Neural progenitor cell (in vitro differentiated cells): ENCODE measurements at regions not wholly inside any gene's neighbourhood (a gene's known extent, or its start where the extent isn't known, plus 50 kb on each side); places are given as distances from the start of the nearest gene placed in this dataset.

ENCODE experiments used
- CTCF ChIP-seq: fragments of 200-600 bp; sonication (generic); IDR thresholded peaks from 2 replicates; pipeline ENCODE4 v1.5.1; 2017; ENCODE audit warnings: antibody characterized with exemption, mild to moderate bottlenecking
- EZH2 ChIP-seq: fragments of 200-600 bp; sonication (generic); IDR thresholded peaks from 2 replicates; pipeline ENCODE4 v1.6.1; 2017; ENCODE audit warnings: antibody characterized with exemption, mild to moderate bottlenecking, moderate library complexity
- EZH2phosphoT487 ChIP-seq: fragments of 200-600 bp; sonication (generic); IDR thresholded peaks from 2 replicates; pipeline ENCODE4 v1.6.1; 2017; ENCODE audit warnings: antibody characterized with exemption

- TF ChIP-seq CTCF (no peak), EZH2 (no peak), EZH2phosphoT487 (no peak)
Observed at GRCh38 chr10:107542607-107543006, 378.1 kb upstream of the SORCS1 start.
